SK-N-SH treated with all-trans-retinoic acid at 6 μM for 48 hours (cell line): ENCODE measurements at regions not wholly inside any gene's neighbourhood (a gene's known extent, or its start where the extent isn't known, plus 50 kb on each side); places are given as distances from the start of the nearest gene placed in this dataset.

Experiments used
- CSDC2 ChIP-seq: fragments of 250-450 bp; sonication (Bioruptor Pico); IDR thresholded peaks from 2 replicates; pipeline ENCODE4 v1.5.0; 2020; ENCODE audit warnings: mild to moderate bottlenecking, moderate library complexity
- CSRNP3 ChIP-seq: fragments of 250-450 bp; sonication (Bioruptor Pico); IDR thresholded peaks from 2 replicates; pipeline ENCODE4 v1.5.1; 2021; ENCODE audit warnings: mild to moderate bottlenecking, moderate library complexity
- SNAI2 ChIP-seq: fragments of 250-450 bp; sonication (Bioruptor Pico); IDR thresholded peaks from 2 replicates; pipeline ENCODE4 v1.5.0; 2020; ENCODE audit warnings: mild to moderate bottlenecking, moderate library complexity
- TCF4 ChIP-seq: fragments of 250-450 bp; sonication (Bioruptor Pico); IDR thresholded peaks from 2 replicates; pipeline ENCODE4 v1.8.0; 2021; ENCODE audit warnings: mild to moderate bottlenecking, moderate library complexity, borderline replicate concordance
- TOX ChIP-seq: fragments of 250-450 bp; sonication (Bioruptor Pico); IDR thresholded peaks from 2 replicates; pipeline ENCODE4 v1.8.0; 2021; ENCODE audit warnings: mild to moderate bottlenecking, moderate library complexity, borderline replicate concordance
- ZFP30 ChIP-seq: fragments of 450-650 bp; formaldehyde crosslinking; IDR thresholded peaks from 2 replicates; pipeline ENCODE4 v1.5.0; 2022; ENCODE audit warnings: mild to moderate bottlenecking, moderate library complexity
- TF ChIP-seq, protein P1 (sequence below): fragments of 250-450 bp; sonication (Bioruptor Pico); IDR thresholded peaks from 2 replicates; pipeline ENCODE4 v1.8.0; 2020; ENCODE audit warnings: mild to moderate bottlenecking, moderate library complexity, borderline replicate concordance
- TF ChIP-seq, protein P2 (sequence below): fragments of 250-450 bp; sonication (Bioruptor Pico); IDR thresholded peaks from 2 replicates; pipeline ENCODE4 v1.5.0; 2020; ENCODE audit warnings: mild to moderate bottlenecking, moderate library complexity

GRCh38 chr14:97704316-97704885, 907.2 kb downstream of the VRK1 start:
- TF ChIP-seq TCF4, result no peak
- TF ChIP-seq CSDC2 (CRISPR knock-in tag), result no peak
- no peak for TF ChIP-seq TOX (CRISPR knock-in tag)
- no peak for TF ChIP-seq SNAI2 (CRISPR knock-in tag)
- no peak for TF ChIP-seq ZFP30 (CRISPR knock-in tag)
- TF ChIP-seq, protein P1, sequence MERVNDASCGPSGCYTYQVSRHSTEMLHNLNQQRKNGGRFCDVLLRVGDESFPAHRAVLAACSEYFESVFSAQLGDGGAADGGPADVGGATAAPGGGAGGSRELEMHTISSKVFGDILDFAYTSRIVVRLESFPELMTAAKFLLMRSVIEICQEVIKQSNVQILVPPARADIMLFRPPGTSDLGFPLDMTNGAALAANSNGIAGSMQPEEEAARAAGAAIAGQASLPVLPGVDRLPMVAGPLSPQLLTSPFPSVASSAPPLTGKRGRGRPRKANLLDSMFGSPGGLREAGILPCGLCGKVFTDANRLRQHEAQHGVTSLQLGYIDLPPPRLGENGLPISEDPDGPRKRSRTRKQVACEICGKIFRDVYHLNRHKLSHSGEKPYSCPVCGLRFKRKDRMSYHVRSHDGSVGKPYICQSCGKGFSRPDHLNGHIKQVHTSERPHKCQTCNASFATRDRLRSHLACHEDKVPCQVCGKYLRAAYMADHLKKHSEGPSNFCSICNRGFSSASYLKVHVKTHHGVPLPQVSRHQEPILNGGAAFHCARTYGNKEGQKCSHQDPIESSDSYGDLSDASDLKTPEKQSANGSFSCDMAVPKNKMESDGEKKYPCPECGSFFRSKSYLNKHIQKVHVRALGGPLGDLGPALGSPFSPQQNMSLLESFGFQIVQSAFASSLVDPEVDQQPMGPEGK (CRISPR knock-in tag), result no peak
- TF ChIP-seq CSRNP3 (CRISPR knock-in tag), result no peak
- TF ChIP-seq, protein P2, sequence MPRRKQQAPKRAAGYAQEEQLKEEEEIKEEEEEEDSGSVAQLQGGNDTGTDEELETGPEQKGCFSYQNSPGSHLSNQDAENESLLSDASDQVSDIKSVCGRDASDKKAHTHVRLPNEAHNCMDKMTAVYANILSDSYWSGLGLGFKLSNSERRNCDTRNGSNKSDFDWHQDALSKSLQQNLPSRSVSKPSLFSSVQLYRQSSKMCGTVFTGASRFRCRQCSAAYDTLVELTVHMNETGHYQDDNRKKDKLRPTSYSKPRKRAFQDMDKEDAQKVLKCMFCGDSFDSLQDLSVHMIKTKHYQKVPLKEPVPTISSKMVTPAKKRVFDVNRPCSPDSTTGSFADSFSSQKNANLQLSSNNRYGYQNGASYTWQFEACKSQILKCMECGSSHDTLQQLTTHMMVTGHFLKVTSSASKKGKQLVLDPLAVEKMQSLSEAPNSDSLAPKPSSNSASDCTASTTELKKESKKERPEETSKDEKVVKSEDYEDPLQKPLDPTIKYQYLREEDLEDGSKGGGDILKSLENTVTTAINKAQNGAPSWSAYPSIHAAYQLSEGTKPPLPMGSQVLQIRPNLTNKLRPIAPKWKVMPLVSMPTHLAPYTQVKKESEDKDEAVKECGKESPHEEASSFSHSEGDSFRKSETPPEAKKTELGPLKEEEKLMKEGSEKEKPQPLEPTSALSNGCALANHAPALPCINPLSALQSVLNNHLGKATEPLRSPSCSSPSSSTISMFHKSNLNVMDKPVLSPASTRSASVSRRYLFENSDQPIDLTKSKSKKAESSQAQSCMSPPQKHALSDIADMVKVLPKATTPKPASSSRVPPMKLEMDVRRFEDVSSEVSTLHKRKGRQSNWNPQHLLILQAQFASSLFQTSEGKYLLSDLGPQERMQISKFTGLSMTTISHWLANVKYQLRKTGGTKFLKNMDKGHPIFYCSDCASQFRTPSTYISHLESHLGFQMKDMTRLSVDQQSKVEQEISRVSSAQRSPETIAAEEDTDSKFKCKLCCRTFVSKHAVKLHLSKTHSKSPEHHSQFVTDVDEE, result no peak
